Tibial artery (tissue), 4 donors: ENCODE measurements at regions not wholly inside any gene's neighbourhood (a gene's known extent, or its start where the extent isn't known, plus 50 kb on each side); places are given as distances from the start of the nearest gene placed in this dataset.

Source experiments
- DNase-seq, 2 donors: peaks; one replicate each; pipeline ENCODE4 v3.0.0-alpha.2; 2019
- H3K27ac ChIP-seq, 2 donors: fragments of 200-600 bp; sonication (generic) in 1 of 2; 1 replicate in 1 of 2; 2 replicates in 1 of 2; pipeline ENCODE4 v1.5.1; 2018 to 2019; ENCODE audit warnings: mild to moderate bottlenecking in 1 of 2
- H3K27me3 ChIP-seq, 2 donors: fragments of 200-600 bp; sonication (generic) in 1 of 2; one replicate each; pipeline versions ENCODE4 v1.5.1 to v1.6.0; 2016 to 2019
- H3K36me3 ChIP-seq, 3 donors: fragments of 200-600 bp; sonication (generic) in 2 of 3; one replicate each; pipeline ENCODE4 v1.5.1; 2016 to 2019; ENCODE audit warnings: mild to moderate bottlenecking in 2 of 3
- H3K4me1 ChIP-seq, 4 donors: fragments of 200-600 bp; sonication (generic) in 2 of 4; 1 replicate in 3 of 4; 2 replicates in 1 of 4; pipeline ENCODE4 v1.5.1; 2016 to 2019
- H3K4me3 ChIP-seq, 2 donors: fragments of 200-600 bp; sonication (generic) in 1 of 2; 1 replicate in 1 of 2; 2 replicates in 1 of 2; pipeline ENCODE4 v1.5.1; 2018 to 2019; ENCODE audit warnings: mild to moderate bottlenecking in 2 of 2
- H3K9me3 ChIP-seq, 3 donors: fragments of 200-600 bp; sonication (generic) in 1 of 3; one replicate each; pipeline ENCODE4 v1.5.1; 2016 to 2019
- CTCF ChIP-seq, 2 experiments: fragments of 200-600 bp in 1 of 2; fragments of 450-650 bp in 1 of 2; IDR thresholded peaks; one replicate each; pipeline ENCODE4 v1.5.1; 2017 to 2019; ENCODE audit warnings: antibody characterized with exemption in 2 of 2, mild to moderate bottlenecking in 1 of 2, moderate library complexity in 1 of 2
- intact Hi-C: fragments of 100-400 bp; cut with DNase I; formaldehyde crosslinking; loops from one replicate; pipeline ENCODE4 v1.15.0; 2023; ENCODE audit warnings: low total_unique reads

DNA sequence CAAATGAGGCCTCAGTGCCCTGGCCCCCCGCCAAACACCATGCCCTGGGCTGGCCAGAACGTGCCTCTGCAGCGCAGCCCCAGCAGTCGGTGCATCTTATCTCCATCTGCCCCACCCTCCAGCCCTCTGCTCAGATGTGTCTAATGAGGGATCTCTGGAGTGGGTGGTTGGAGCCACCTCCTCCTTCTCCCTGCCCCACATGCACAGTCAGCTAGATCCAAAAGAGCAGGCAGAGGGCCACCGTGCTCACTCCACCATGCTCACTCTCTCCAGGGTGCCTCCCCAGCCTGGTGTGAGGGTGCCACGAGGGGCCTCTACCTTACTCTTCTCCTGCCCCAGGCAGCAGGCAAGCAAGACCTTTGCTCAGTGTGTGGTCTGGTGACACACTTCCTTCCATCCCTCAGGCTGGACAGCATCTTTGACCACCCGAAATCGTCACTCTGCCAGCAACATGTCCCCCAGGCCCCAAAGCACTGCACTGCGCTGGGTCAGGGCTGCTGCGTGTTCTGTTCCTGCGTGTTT is 266.1 kb upstream of the HDAC4 start:
- TF ChIP-seq CTCF (IDR thresholded peaks at IDR 0.05) = no peak
- Histone ChIP-seq H3K4me3 (no peak overlapping the region), H3K9me3 (no peaks in the 10 kb centered on the region), H3K27ac (no peak overlapping the region), H3K27me3 (peaks cover 0 to 30% of the 10 kb centered on the region in 2 donors), H3K36me3 (no peaks in the 10 kb centered on the region), H3K4me1 (no peaks in the 10 kb centered on the region)
- peak in 1 of 2 donors; percentile 28 for DNase-seq
- intact Hi-C loops = no loop called here

DNA sequence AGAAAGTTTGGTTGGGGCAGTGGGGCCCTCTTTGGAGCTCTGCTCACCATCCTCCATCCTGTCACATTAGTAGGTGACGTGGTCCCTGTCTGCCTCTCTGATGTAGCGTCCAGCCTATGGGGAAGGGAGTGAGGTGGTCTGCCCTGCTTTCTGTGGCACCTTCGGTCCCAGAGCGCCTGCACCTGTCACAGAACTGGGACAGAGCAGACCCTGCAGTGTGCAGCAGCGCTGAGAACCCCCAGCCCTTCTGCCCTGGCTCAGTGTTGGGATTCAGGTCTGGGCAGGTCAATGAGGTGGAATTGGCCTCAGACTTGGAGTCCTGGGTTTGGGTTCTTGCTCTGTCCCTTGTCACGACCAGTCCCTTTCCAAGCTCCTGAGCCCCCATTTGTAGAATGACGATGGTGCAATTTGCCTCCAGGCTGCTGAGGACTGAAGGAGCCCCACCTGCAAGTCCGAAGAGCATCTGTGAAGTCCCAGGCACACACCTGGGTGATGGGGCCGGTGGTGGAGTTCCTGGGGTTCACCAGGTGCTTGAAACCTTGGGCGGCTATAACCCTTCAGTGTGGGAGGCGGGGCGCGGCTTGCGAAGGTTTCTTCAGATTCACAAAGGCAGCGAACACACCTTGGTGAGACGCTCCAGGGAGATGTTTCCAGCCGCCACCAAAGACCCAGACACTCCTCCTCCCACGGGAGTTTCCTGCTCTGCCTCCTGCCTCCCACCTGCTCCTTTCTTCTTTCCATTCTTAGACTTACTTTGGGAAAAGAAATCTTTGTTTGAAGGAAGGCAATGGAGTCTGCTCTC is 265.4 kb upstream of the HDAC4 start:
- peak in 1 of 2 donors; percentile 49 for DNase-seq
- TF ChIP-seq CTCF (IDR thresholded peaks at IDR 0.05) = no peak
- Histone ChIP-seq H3K27me3 (peaks cover 0 to 37% of the 10 kb centered on the region in 2 donors), H3K4me3 (no peak overlapping the region), H3K4me1 (no peaks in the 10 kb centered on the region), H3K9me3 (no peaks in the 10 kb centered on the region), H3K27ac (no peak overlapping the region), H3K36me3 (no peaks in the 10 kb centered on the region)
- intact Hi-C loops = no loop called here

DNA sequence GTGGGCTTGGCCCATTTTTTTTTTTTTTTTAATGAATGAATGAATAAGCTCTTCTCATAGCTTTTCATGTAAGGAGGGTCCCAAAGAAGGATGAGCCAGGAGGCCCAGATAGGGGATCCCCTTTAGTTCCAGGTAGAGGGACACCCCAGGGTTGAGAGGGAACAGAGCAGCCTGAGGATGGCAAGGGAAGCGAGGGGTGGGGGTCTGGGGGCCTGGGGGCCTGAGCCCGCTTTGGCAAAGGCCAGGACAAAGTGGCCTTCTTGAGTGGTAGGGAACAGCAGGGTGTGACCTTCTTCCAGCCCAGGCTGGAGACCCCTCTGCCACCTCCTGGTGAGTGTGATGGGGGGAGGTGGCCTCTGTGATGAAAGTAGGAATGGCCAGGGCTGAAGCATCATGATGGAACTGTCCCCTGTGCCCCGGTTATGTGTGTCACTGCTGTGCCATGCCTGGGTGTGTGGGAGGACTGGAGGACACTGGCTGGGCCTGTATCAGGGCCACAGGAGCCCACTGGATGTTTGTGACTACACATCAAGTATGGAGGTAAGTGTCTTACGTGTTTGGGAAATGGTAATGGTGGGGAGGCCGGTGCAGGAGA is 263.5 kb upstream of the HDAC4 start:
- Histone ChIP-seq H3K4me3 (no peak overlapping the region), H3K36me3 (no peaks in the 10 kb centered on the region), H3K9me3 (no peaks in the 10 kb centered on the region), H3K27me3 (peaks cover 0 to 51% of the 10 kb centered on the region in 2 donors), H3K27ac (no peak overlapping the region), H3K4me1 (no peaks in the 10 kb centered on the region)
- DNase-seq = peak in 1 of 2 donors; percentile 49
- TF ChIP-seq CTCF (IDR thresholded peaks at IDR 0.05) = no peak
- intact Hi-C loops = no loop called here

DNA sequence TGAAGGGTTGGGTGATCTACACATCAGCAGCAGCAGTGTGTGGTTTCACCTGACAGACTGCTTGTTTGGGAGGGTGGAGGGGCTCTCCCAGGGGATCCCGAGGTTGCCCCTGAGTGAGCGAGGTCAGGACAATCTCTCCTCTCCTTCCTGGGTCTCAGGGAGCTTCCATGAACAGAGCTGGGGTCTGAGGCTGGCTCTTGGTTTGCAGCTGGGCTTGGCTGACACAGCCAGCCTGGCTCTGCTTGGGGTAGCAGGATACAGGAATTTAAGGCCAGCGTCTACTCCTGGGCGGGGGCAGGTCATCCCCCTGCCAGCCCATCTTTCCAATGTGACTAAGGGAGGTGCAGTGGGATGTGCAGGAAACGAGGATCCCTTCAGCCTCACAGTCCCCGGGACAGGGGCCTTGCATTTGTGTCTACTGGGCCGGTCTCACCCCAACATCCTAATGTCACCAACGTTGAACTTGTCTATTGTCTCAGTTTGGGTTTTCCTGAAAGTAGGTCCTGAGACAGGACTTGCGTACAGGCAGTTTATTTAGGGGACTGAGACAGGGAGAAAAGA is 262.6 kb upstream of the HDAC4 start:
- intact Hi-C loops = no loop called here
- TF ChIP-seq CTCF (IDR thresholded peaks at IDR 0.05) = no peak
- Histone ChIP-seq H3K4me1 (no peaks in the 10 kb centered on the region), H3K27me3 (peaks cover 0 to 51% of the 10 kb centered on the region in 2 donors), H3K36me3 (no peaks in the 10 kb centered on the region), H3K27ac (no peak overlapping the region), H3K9me3 (no peaks in the 10 kb centered on the region), H3K4me3 (no peak overlapping the region)
- peak in 1 of 2 donors; percentile 37 for DNase-seq

DNA sequence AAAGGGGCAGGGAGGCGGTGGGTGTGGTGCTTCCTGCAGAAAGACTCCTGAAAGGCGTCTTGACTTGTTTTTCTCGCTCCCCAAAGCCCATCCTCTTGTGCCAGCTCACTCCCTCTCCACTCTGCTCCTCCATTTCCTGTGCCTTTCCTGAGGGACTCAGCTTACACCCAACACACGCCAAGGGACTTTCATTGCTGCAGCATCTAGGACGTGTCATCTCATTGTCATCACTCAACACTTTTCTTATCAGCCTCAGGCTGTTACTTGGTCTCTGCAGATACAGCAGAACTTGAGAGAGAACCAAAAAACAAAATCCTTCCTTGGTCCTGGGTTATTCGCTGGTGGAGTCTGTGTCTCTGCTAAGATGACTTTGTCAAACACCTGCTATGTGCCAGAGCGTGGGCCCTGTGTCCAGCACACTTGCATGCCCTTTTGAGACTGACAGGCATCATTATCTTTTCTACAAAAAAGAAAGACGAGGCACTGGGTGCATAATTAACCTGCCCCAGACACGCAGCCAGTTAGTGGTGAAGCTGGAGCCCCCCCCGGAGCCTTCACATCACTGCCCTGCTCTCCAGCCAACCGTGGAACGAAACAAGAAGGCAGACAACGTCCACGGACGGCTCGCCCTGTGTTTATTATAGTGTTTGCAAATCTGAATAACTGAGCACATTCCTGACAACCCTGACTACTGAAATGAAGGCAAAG is 261.7 kb upstream of the HDAC4 start:
- Histone ChIP-seq H3K36me3 (no peaks in the 10 kb centered on the region), H3K4me3 (no peak overlapping the region), H3K9me3 (no peaks in the 10 kb centered on the region), H3K27me3 (peaks cover 0 to 51% of the 10 kb centered on the region in 2 donors), H3K4me1 (no peaks in the 10 kb centered on the region), H3K27ac (no peak overlapping the region)
- peak in 1 of 2 donors; percentile 27 for DNase-seq
- intact Hi-C loops = no loop called here
- TF ChIP-seq CTCF (IDR thresholded peaks at IDR 0.05) = no peak
